GM12891 (cell line): ENCODE measurements at regions not wholly inside any gene's neighbourhood (a gene's known extent, or its start where the extent isn't known, plus 50 kb on each side); places are given as distances from the start of the nearest gene placed in this dataset.

Experiments used
- PAX5 ChIP-seq: IDR thresholded peaks from 2 replicates; pipeline ENCODE4 v1.6.1; 2011; ENCODE audit warnings: low read length, moderate library complexity, mild to moderate bottlenecking; ENCODE audit not compliant: insufficient read depth, severe bottlenecking
- POLR2A ChIP-seq: IDR thresholded peaks from 2 replicates; pipeline ENCODE4 v1.6.1; 2011; ENCODE audit warnings: low read depth, low read length, control low read depth
- POLR2AphosphoS5 ChIP-seq: IDR thresholded peaks from 2 replicates; pipeline ENCODE4 v1.6.1; 2011; ENCODE audit warnings: low read depth, low read length, control low read depth
- SPI1 ChIP-seq: IDR thresholded peaks from 2 replicates; pipeline ENCODE4 v1.6.1; 2011; ENCODE audit warnings: low read depth, low read length, control low read depth
- TAF1 ChIP-seq: IDR thresholded peaks from 2 replicates; pipeline ENCODE4 v1.6.1; 2011; ENCODE audit warnings: low read depth, low read length, control low read depth

DNA sequence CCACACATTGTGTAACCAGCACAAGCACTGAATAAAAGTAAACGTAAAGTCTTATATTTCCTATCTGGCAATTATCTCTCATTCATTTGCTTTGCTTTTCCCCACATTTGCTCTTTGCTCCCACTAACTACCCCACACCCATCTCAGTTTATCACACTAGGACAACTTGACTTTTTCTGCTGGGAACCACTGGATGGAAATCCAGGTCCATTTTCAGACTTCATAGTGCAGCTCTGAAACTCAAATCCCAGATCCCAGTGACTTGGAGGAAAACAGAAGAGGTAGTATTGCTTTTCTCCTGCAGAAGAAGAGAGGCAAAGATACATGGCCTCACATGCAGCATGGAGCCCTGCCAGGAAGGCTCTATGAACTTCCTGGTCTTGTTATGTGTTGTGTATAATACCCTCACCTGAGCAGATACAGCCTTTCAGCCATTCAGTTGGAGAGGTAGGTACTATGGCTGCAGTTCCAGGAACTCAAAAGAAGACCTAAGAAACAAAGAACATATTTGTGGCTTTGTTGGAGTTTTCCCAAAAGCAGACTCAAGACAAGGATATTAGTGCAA, 90.0 kb upstream of the NIPBL start:
- TF ChIP-seq TAF1 (no peak), SPI1 (no peak), POLR2A (no peak), POLR2AphosphoS5 (no peak), PAX5 (no peak)
